OCI-LY1 (cell line): ENCODE measurements at regions not wholly inside any gene's neighbourhood (a gene's known extent, or its start where the extent isn't known, plus 50 kb on each side); places are given as distances from the start of the nearest gene placed in this dataset.

Experiments used
- CTCF ChIP-seq: fragments of 200-600 bp; sonication (generic), shearing (Covaris generic); IDR thresholded peaks from 2 replicates; pipeline ENCODE4 v1.5.1; 2017; ENCODE audit warnings: mild to moderate bottlenecking, antibody characterized with exemption, low read length, moderate library complexity, mixed read lengths
- EZH2 ChIP-seq: fragments of 200-600 bp; sonication (generic), shearing (Covaris generic); IDR thresholded peaks from 2 replicates; pipeline ENCODE4 v1.8.0; 2017; ENCODE audit warnings: borderline replicate concordance, mixed run types, mild to moderate bottlenecking, antibody characterized with exemption, low read length, moderate library complexity, mixed read lengths

GRCh38 chr4:45094684-45095083 lies 368.3 kb upstream of the GNPDA2 start:
- TF ChIP-seq EZH2: no peak
- no peak for TF ChIP-seq CTCF
